ENCODE measurements at regions not wholly inside any gene's neighbourhood (a gene's known extent, or its start where the extent isn't known, plus 50 kb on each side); places are given as distances from the start of the nearest gene placed in this dataset.
"Not testable (repeated sequence)": the region's sequence is repeated elsewhere in the genome, so short reads cannot be mapped to it uniquely, and the experiment has no call there.

DNA sequence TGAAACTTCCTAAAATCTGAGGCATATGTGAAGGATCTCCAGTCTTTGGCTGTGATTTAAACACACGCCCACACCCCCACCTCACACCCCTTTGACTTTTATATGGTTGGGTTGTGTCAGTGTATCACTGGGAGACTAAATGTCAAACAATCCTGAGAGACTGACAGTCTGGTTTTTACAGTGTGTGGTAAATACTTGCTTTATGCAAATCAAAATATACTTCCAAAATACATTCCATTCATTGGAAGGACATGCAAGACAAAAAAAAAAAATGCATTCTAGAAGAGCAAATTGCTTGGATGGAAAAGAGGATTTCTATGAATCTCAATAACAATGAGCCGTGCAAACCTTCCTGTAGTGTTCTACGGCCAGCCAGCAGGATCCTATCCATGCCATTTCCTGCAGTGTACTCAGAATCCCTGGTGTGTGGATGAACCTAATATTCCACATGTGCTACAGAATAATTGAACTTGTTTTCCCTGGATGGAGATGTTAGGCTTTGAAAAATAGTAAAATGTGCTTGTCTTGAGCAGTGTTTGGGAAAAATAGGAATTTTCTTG, 602.1 kb upstream of the GOT2 start:
- POLR2A ChIA-PET = no interaction called here
- no peaks in the 10 kb centered on the region for H3K9me3 ChIP-seq (ENCODE audit: low read length)
- no peak overlapping the region for H3K9ac ChIP-seq (ENCODE audit: insufficient read depth, low read depth, low read length)
- FAIRE-seq = no peak
- H2AFZ ChIP-seq (ENCODE audit: low read length) = no peak overlapping the region
- CTCF ChIA-PET (ENCODE audit: low intra/inter-chr PET ratio, low total read pairs) = no interaction called here
- H3K27me3 ChIP-seq (ENCODE audit: control insufficient read depth in 1 of 2, insufficient read depth in 2 of 2, low read length in 2 of 2) = no peaks in the 10 kb centered on the region
- no peak for TF ChIP-seq NFIB (CRISPR knock-in tag; IDR thresholded peaks at IDR 0.05; ENCODE audit: borderline replicate concordance)
- TF ChIP-seq SMC3 (IDR thresholded peaks at IDR 0.05; ENCODE audit: low read length) = no peak
- TF ChIP-seq, protein P1, sequence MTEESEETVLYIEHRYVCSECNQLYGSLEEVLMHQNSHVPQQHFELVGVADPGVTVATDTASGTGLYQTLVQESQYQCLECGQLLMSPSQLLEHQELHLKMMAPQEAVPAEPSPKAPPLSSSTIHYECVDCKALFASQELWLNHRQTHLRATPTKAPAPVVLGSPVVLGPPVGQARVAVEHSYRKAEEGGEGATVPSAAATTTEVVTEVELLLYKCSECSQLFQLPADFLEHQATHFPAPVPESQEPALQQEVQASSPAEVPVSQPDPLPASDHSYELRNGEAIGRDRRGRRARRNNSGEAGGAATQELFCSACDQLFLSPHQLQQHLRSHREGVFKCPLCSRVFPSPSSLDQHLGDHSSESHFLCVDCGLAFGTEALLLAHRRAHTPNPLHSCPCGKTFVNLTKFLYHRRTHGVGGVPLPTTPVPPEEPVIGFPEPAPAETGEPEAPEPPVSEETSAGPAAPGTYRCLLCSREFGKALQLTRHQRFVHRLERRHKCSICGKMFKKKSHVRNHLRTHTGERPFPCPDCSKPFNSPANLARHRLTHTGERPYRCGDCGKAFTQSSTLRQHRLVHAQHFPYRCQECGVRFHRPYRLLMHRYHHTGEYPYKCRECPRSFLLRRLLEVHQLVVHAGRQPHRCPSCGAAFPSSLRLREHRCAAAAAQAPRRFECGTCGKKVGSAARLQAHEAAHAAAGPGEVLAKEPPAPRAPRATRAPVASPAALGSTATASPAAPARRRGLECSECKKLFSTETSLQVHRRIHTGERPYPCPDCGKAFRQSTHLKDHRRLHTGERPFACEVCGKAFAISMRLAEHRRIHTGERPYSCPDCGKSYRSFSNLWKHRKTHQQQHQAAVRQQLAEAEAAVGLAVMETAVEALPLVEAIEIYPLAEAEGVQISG (CRISPR knock-in tag; IDR thresholded peaks at IDR 0.05) = no peak
- no peak for TF ChIP-seq ZNF883 (CRISPR knock-in tag; IDR thresholded peaks at IDR 0.05; ENCODE audit: not compliant biosample characterization)
- TF ChIP-seq SAFB2 (CRISPR knock-in tag; IDR thresholded peaks at IDR 0.05; ENCODE audit: borderline replicate concordance, low read depth) = no peak
- TF ChIP-seq, protein P2, sequence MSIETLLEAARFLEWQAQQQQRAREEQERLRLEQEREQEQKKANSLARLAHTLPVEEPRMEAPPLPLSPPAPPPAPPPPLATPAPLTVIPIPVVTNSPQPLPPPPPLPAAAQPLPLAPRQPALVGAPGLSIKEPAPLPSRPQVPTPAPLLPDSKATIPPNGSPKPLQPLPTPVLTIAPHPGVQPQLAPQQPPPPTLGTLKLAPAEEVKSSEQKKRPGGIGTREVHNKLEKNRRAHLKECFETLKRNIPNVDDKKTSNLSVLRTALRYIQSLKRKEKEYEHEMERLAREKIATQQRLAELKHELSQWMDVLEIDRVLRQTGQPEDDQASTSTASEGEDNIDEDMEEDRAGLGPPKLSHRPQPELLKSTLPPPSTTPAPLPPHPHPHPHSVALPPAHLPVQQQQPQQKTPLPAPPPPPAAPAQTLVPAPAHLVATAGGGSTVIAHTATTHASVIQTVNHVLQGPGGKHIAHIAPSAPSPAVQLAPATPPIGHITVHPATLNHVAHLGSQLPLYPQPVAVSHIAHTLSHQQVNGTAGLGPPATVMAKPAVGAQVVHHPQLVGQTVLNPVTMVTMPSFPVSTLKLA (IDR thresholded peaks at IDR 0.05) = no peak
- TF ChIP-seq ETV5 (CRISPR knock-in tag; IDR thresholded peaks at IDR 0.05; ENCODE audit: borderline replicate concordance) = no peak
- no peak for TF ChIP-seq ZNF337 (CRISPR knock-in tag; IDR thresholded peaks at IDR 0.05; ENCODE audit: borderline replicate concordance, low read depth)
- no peak for TF ChIP-seq ZNF747 (CRISPR knock-in tag; IDR thresholded peaks at IDR 0.05; ENCODE audit: borderline replicate concordance)
- TF ChIP-seq, protein P3, sequence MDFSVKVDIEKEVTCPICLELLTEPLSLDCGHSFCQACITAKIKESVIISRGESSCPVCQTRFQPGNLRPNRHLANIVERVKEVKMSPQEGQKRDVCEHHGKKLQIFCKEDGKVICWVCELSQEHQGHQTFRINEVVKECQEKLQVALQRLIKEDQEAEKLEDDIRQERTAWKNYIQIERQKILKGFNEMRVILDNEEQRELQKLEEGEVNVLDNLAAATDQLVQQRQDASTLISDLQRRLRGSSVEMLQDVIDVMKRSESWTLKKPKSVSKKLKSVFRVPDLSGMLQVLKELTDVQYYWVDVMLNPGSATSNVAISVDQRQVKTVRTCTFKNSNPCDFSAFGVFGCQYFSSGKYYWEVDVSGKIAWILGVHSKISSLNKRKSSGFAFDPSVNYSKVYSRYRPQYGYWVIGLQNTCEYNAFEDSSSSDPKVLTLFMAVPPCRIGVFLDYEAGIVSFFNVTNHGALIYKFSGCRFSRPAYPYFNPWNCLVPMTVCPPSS (IDR thresholded peaks at IDR 0.05) = no peak
- no peak for TF ChIP-seq JUN (CRISPR knock-in tag; IDR thresholded peaks at IDR 0.05)
- no peak for TF ChIP-seq ZBTB8A (CRISPR knock-in tag; IDR thresholded peaks at IDR 0.05; ENCODE audit: borderline replicate concordance, low read depth)
- no peak overlapping the region for H3K4me2 ChIP-seq (ENCODE audit: low read depth, low read length)
- H3K4me1 ChIP-seq (ENCODE audit: insufficient read depth, low read length) = no peaks in the 10 kb centered on the region
- no peaks in the 10 kb centered on the region for H3K79me2 ChIP-seq (ENCODE audit: insufficient read depth, low read length)
- no peak for DNase-seq (ENCODE audit: low spot score)
- no peaks in the 10 kb centered on the region for H3K36me3 ChIP-seq (replicated peaks in 1 of 2; ENCODE audit: control insufficient read depth in 1 of 2, insufficient read depth in 2 of 2, low read length in 2 of 2)
- 2% methylated on average over 3 of the region's 3 CpGs for WGBS (ENCODE audit: low lambda C conversion rate)
- H3K4me3 ChIP-seq (replicated peaks in 1 of 3; ENCODE audit: insufficient read depth in 1 of 3, low read depth in 2 of 3, low read length in 3 of 3) = no peak overlapping the region
- no peaks in the 10 kb centered on the region for H4K20me1 ChIP-seq (ENCODE audit: insufficient read depth, low read length)
- in situ Hi-C loops (cut with HindIII; ENCODE audit: extremely low pct_ligation_motif_present, low pct_unique_long_range_greater_than_20kb) = no loop called here
- intact Hi-C loops (cut with micrococcal nuclease; ENCODE audit: unreplicated experiment) = no loop called here
- BruUV-seq (replicated peaks) = no TSS peak
- no peak for ATAC-seq
- no peak overlapping the region for H3K27ac ChIP-seq (ENCODE audit: extremely low read length, insufficient read depth, low read length)

DNA sequence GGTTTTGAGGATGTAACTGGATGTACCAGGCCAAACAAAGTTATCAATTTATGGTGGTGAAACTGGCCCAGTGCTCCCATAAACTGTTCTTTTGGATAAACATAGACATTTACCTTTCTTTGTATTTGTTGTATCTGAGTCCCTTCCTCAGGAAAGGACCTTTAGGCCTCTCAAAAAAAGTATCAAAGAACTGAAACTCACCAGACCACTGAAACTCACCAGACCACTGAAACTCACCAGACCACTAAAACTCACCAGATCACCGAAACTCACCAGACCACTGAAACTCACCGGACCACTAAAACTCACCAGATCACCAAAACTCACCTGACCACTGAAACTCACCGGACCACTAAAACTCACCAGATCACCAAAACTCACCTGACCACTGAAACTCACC, 597.6 kb upstream of the GOT2 start:
- H3K79me2 ChIP-seq (ENCODE audit: insufficient read depth, low read length); H2AFZ ChIP-seq (ENCODE audit: low read length); H3K9me3 ChIP-seq (ENCODE audit: low read length); H3K4me2 ChIP-seq (ENCODE audit: low read depth, low read length); H3K36me3 ChIP-seq (replicated peaks in 1 of 2; ENCODE audit: control insufficient read depth in 1 of 2, insufficient read depth in 2 of 2, low read length in 2 of 2); H3K4me1 ChIP-seq (ENCODE audit: insufficient read depth, low read length); POLR2A ChIA-PET; H3K9ac ChIP-seq (ENCODE audit: insufficient read depth, low read depth, low read length); H4K20me1 ChIP-seq (ENCODE audit: insufficient read depth, low read length); FAIRE-seq; BruUV-seq (replicated peaks); H3K27me3 ChIP-seq (ENCODE audit: control insufficient read depth in 1 of 2, insufficient read depth in 2 of 2, low read length in 2 of 2); in situ Hi-C loops (cut with HindIII; ENCODE audit: extremely low pct_ligation_motif_present, low pct_unique_long_range_greater_than_20kb); H3K27ac ChIP-seq (ENCODE audit: extremely low read length, insufficient read depth, low read length); H3K4me3 ChIP-seq (replicated peaks in 1 of 3; ENCODE audit: insufficient read depth in 1 of 3, low read depth in 2 of 3, low read length in 3 of 3); DNase-seq (ENCODE audit: low spot score); intact Hi-C loops (cut with micrococcal nuclease; ENCODE audit: unreplicated experiment); CTCF ChIA-PET (ENCODE audit: low intra/inter-chr PET ratio, low total read pairs); ATAC-seq: not testable (repeated sequence)
- WGBS (ENCODE audit: low lambda C conversion rate) = 11% methylated on average over 3 of the region's 3 CpGs

Data from HepG2 (cell line).